K562 (cell line): ENCODE measurements at regions not wholly inside any gene's neighbourhood (a gene's known extent, or its start where the extent isn't known, plus 50 kb on each side); places are given as distances from the start of the nearest gene placed in this dataset.

Experiments used
- MGA ChIP-seq: fragments of 450-650 bp; IDR thresholded peaks from 2 replicates; pipeline ENCODE4 v1.6.1; 2016; ENCODE audit warnings: mild to moderate bottlenecking, moderate library complexity
- NR2C1 ChIP-seq, 2 experiments: fragments of 450-650 bp; IDR thresholded peaks; 2 replicates each; pipeline ENCODE4 v1.6.1; 2017; ENCODE audit warnings: mild to moderate bottlenecking in 2 of 2, antibody characterized with exemption in 1 of 2, inconsistent platforms in 1 of 2, missing compliant biosample characterization in 1 of 2, missing genetic modification characterization in 1 of 2
- ZNF232 ChIP-seq: sonication (generic); formaldehyde crosslinking; IDR thresholded peaks from 2 replicates; pipeline ENCODE4 v1.8.0; 2022; ENCODE audit warnings: mild to moderate bottlenecking, missing genetic modification reagents
- ZNF24 ChIP-seq: fragments of 450-650 bp; IDR thresholded peaks from 2 replicates; pipeline ENCODE4 v1.6.1; 2016
- TF ChIP-seq, protein P1 (sequence below), 2 experiments: IDR thresholded peaks in 1 of 2; conservative IDR thresholded peaks in 1 of 2; 2 replicates each; pipeline ENCODE4 v1.6.1; 2016; ENCODE audit warnings: low read depth in 2 of 2, mild to moderate bottlenecking in 1 of 2, missing compliant biosample characterization in 1 of 2, missing genetic modification characterization in 1 of 2, moderate library complexity in 1 of 2

DNA sequence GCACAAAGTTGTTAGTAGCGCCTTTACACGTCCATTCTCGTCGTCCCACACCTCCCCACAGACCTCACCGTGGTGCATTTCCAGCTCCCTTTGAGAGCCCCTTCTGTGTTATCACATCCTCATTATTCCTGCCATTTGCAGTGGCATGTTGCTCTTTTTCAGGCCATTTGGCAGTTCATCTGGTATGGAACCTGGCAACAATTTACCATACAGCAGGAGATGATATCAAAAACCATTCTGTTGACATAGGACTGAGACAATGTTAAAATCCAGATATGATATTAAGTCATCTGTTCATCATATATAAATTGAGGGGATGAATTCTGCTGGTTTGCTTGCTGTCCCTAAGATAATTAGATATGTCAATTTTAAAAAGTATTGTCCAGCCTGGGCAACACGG, 83.0 kb downstream of the TMEM174 start (continued):
- TF ChIP-seq MGA (no peak), ZNF24 (no peak), ZNF232 (CRISPR knock-in tag) (no peak), NR2C1 (IDR thresholded peaks at IDR 0.05) (no peak), NR2C1 (tag; IDR thresholded peaks at IDR 0.05) (no peak)
- TF ChIP-seq, protein P1, sequence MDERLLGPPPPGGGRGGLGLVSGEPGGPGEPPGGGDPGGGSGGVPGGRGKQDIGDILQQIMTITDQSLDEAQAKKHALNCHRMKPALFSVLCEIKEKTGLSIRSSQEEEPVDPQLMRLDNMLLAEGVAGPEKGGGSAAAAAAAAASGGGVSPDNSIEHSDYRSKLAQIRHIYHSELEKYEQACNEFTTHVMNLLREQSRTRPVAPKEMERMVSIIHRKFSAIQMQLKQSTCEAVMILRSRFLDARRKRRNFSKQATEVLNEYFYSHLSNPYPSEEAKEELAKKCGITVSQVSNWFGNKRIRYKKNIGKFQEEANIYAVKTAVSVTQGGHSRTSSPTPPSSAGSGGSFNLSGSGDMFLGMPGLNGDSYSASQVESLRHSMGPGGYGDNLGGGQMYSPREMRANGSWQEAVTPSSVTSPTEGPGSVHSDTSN (CRISPR knock-in tag; IDR thresholded peaks at IDR 0.05; ENCODE audit: low read depth) = no peak
- TF ChIP-seq, protein P1 (tag; conservative IDR thresholded peaks at IDR 0.05; ENCODE audit: low read depth) = no peak
